HG03520 (cell line): ENCODE measurements at regions not wholly inside any gene's neighbourhood (a gene's known extent, or its start where the extent isn't known, plus 50 kb on each side); places are given as distances from the start of the nearest gene placed in this dataset.
"Not testable (repeated sequence)": the region's sequence is repeated elsewhere in the genome, so short reads cannot be mapped to it uniquely, and the experiment has no call there.

Source experiments
- ATAC-seq: cut with Tn5 transposase; IDR thresholded peaks from one replicate; pipeline ENCODE4 v1.9.1; 2021; ENCODE audit warnings: mild to moderate bottlenecking, moderate library complexity; ENCODE audit not compliant: unreplicated experiment

- ATAC-seq, result no peak
Observed at GRCh38 chr18:43936176-43936575, 658.9 kb upstream of the SYT4 start.

DNA sequence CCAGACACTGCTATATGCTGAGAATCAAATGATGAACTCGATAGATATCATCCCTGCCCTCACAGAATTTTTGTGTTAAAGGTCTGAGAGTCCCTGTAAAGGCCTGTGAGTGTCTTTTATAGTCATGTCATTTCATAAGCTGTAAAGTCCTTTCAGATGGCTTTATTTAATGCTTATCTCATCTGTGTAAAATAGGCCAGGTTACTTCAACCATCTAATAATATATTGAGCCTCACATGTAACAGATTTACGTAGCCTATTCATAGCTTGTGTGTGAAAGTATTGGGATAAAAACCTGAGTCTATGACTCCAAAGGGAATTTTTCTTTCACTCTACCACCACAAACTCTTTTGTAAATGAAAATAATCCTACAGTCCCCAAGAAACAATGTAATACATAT is 672.0 kb upstream of the SYT4 start:
- no peak for ATAC-seq

DNA sequence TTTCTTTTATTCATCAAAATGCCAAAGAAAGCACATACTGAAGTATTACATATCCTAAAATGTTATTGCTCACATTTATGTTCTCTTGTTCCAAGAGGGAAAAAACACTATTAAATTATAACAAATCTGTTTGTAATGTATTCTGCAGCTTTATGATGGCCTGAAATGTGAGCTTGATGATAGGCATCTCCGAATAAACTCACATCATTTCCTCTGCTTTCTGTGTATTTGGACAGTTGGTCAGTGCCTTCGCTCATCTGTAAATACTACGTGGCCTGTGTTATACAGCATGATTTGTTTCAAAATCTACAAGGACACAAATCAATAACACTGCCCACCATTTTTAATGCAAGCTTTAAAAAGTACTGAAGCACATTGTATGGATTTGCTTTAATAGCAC is 672.8 kb upstream of the SYT4 start:
- ATAC-seq, result no peak

- ATAC-seq, result no peak
Observed at GRCh38 chr18:43952398-43952797, 675.1 kb upstream of the SYT4 start.

DNA sequence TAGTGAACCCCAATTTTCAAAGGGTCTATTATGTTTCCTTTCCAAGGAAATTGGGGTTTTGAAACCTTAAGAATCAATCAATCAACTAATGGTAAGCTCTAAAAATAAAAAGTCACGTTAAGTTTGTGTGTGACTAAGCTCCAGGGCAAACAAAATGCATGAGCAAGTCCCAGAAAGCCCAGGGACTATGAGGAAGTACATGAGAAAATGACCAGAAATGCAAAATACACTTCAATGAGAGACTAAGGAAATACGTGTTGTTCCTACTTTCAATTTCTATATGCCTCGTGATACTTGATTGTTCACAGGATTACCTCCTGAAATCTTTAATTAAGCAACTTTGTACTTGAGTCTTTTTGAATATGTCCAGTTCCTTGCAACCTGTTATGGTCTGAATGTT is 684.4 kb upstream of the SYT4 start:
- no peak for ATAC-seq

GRCh38 chr18:43964666-43965065 is 687.4 kb upstream of the SYT4 start:
- no peak for ATAC-seq

- ATAC-seq, result no peak
Observed at GRCh38 chr18:43965691-43966090, 688.4 kb upstream of the SYT4 start.

DNA sequence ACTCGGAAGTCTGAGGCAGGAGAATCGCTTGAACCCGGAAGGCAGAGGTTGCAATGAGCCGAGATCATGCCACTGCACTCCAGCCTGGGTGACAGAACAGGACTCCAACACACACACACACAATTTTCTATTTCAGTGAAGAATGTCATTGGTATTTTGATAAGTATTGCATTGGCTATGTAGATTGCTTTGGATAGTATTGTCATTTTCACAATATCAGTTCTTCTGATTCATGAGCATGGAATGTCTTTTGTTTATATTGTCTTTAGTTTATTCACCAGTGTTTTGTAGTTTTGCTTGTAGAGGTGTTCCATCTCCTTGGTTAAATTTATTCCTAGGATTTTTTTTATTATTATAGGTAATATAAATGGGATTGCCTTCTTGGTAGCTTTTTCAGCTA is 693.4 kb upstream of the SYT4 start:
- no peak for ATAC-seq

DNA sequence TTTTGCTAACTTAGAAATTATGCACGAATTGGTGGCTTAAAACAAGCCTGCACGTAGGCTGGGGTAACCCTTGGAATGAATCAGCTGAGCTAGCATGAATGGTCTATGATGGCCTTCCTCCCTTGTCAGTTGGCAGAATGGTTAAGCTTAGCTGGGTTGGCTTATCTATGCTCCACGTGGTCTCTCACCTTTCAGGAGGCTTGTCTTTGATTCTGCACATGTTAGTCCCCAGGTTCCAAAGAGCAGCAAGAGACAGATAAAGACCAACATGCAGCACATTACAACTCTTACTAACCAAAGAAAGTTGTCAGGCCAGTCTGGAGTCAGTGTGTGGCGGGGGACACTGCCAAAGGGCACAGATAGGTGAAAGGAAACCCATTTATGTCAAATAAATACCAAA is 700.9 kb upstream of the SYT4 start:
- no peak for ATAC-seq

DNA sequence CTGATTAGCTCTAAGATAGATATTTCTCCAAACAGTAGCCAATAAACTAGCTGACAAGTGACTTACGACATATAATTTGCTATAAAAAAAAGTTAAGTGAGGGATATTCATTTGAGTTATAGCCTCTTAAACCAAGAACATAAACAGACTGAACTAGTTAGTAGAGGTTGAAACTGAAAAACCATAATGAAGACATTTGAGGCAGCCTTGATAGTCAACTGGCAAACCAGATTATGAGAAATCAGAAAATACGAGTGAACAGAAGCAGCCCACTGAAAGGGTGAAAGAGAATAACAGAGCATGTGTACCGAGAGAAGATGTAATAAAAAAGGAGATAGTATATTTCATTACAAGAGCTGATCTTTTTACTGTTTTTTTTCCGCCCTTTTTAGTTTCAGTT is 698.1 kb upstream of the SETBP1 start:
- no peak for ATAC-seq

GRCh38 chr18:43987061-43987460 is 693.6 kb upstream of the SETBP1 start:
- ATAC-seq, result not testable (repeated sequence)

DNA sequence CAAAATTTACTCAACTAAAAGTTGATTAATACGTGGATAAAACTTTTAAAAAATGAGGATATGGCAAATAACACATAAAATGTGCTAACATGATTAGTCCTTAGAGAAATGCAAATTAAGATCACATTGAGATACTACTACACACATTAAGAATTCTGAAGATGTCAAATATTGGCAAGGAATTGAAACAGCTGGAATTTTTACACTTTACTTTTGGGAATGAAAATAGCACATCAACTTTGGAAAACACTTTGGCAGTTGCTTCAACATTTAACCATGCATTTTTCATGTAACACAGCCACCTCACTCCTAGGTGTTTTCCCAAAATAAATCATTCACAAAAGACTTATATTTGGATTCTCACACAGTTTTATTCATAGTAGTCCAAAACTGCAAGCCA is 687.9 kb upstream of the SETBP1 start:
- ATAC-seq, result no peak

GRCh38 chr18:43994381-43994780 is 686.3 kb upstream of the SETBP1 start:
- no peak for ATAC-seq

- ATAC-seq, result no peak
Observed at GRCh38 chr18:44013871-44014270, 666.8 kb upstream of the SETBP1 start.

GRCh38 chr18:44025421-44025820 is 655.3 kb upstream of the SETBP1 start:
- no peak for ATAC-seq

GRCh38 chr18:44028109-44028508 is 652.6 kb upstream of the SETBP1 start:
- ATAC-seq, result no peak

DNA sequence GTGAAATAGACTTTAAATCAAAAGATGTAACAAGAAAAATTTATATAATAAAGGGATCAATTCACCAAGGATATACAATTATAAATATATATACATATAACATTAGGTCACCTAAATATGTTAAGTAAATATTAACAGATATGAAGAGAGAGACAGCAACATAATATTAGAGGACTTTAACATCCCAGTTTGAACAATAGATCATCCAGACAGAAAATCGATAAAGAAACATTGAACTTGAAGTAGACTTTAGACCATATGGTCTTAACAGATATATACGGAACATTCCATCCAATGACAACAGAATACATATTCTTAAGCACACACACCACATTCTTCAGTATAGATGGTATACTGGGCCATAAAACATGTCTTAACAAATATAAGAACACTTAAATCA is 649.6 kb upstream of the SETBP1 start:
- no peak for ATAC-seq

GRCh38 chr18:44033144-44033701 is 647.5 kb upstream of the SETBP1 start:
- peak; percentile 56 for ATAC-seq

GRCh38 chr18:44035554-44035953 is 645.1 kb upstream of the SETBP1 start:
- ATAC-seq, result no peak

GRCh38 chr18:44036501-44036900 is 644.2 kb upstream of the SETBP1 start:
- ATAC-seq, result no peak

- ATAC-seq, result no peak
Observed at GRCh38 chr18:44039216-44039615, 641.5 kb upstream of the SETBP1 start.

DNA sequence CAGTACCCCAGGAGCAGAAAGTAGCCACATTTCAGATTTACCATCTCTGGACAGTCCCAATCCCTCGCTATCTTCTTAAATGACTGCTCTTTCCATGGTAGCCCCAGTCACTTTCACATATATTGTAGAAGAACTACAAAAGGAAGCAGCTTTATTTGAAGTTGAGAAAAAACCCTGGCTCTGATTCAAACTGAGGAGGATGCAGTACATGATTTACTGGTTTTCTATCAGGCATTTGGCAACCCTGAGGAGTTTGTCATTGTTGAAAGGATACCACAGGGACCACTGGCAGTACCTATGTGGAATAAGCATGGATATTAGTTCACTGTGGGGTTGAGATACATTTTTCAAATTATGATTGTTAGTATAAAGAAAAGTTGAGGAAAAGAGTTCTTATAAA is 640.9 kb upstream of the SETBP1 start:
- no peak for ATAC-seq

- no peak for ATAC-seq
Observed at GRCh38 chr18:44041553-44041952, 639.1 kb upstream of the SETBP1 start.

DNA sequence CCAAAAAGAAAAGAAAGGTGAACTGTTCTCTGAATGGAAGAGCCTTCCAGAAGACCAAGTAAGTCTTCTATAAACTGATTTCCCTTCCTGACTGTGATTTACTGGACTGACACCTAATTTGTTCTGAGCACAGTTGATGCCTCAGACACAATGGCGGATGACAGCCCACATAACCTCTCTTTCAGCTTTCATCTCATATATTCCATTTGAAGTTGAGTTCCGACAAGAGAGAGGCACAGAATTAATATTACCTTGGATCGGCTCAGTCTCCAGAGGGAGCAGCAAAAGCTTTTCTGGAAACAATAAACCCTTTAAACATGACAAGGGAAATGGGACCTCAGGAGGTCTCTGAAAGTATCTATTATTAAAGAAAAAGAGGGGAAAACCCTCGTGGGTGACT is 638.7 kb upstream of the SETBP1 start:
- ATAC-seq, result no peak
